OCI-LY3 (cell line): ENCODE measurements at regions not wholly inside any gene's neighbourhood (a gene's known extent, or its start where the extent isn't known, plus 50 kb on each side); places are given as distances from the start of the nearest gene placed in this dataset.

Experiments
- EZH2phosphoT487 ChIP-seq: fragments of 200-600 bp; shearing (Covaris generic); IDR thresholded peaks from 2 replicates; pipeline ENCODE4 v1.6.1; 2018; ENCODE audit warnings: antibody characterized with exemption, mixed run types, low read depth
- TF ChIP-seq, protein P1 (sequence below): fragments of 200-600, 300-600 bp; sonication (generic); IDR thresholded peaks from 2 replicates; pipeline ENCODE4 v1.5.1; 2014; ENCODE audit warnings: antibody characterized with exemption, low read length, low read depth

DNA sequence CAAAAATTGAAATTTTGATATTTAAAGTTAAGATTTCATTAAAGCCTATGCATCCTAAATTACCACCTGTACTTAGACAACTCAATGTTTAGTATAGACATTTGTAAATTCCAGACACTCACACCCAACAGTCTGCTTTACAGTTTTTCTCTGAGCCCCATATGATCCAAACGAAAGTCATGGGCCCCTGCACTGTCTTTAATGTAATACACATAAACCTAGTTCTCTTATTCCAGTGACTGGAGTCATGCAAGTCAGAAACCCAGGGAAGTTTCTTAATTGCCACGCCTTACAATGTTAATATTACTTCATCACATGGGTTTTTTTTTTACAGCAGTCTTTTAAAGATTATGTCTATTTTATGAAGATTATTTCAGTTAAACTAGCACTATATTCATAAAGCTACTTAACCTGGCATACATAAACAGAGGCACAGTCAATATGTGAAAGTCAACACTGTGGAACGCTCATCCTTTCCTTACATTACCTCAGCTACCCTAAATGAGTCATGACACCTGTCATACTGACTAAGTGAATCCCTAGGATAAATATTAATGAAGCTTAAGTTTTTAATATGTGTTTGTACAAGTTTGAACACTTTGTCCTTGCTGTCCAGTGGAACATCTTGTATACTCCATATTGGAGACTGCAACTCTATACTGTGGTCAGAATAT, 67.7 kb upstream of the H2AZ1 start:
- TF ChIP-seq, protein P1, sequence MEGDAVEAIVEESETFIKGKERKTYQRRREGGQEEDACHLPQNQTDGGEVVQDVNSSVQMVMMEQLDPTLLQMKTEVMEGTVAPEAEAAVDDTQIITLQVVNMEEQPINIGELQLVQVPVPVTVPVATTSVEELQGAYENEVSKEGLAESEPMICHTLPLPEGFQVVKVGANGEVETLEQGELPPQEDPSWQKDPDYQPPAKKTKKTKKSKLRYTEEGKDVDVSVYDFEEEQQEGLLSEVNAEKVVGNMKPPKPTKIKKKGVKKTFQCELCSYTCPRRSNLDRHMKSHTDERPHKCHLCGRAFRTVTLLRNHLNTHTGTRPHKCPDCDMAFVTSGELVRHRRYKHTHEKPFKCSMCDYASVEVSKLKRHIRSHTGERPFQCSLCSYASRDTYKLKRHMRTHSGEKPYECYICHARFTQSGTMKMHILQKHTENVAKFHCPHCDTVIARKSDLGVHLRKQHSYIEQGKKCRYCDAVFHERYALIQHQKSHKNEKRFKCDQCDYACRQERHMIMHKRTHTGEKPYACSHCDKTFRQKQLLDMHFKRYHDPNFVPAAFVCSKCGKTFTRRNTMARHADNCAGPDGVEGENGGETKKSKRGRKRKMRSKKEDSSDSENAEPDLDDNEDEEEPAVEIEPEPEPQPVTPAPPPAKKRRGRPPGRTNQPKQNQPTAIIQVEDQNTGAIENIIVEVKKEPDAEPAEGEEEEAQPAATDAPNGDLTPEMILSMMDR = no peak
- no peak for TF ChIP-seq EZH2phosphoT487
